NCI-H345 (cell line): ENCODE measurements at regions not wholly inside any gene's neighbourhood (a gene's known extent, or its start where the extent isn't known, plus 50 kb on each side); places are given as distances from the start of the nearest gene placed in this dataset.

Experiments
- DNase-seq: peaks from one replicate; lab custom pipeline; 2025; lab: John Stamatoyannopoulos, UW

- DNase-seq = no peak
These were observed 246.7 kb upstream of the EPHA4 start for GRCh38 chr2:221818616-221819320.

DNA sequence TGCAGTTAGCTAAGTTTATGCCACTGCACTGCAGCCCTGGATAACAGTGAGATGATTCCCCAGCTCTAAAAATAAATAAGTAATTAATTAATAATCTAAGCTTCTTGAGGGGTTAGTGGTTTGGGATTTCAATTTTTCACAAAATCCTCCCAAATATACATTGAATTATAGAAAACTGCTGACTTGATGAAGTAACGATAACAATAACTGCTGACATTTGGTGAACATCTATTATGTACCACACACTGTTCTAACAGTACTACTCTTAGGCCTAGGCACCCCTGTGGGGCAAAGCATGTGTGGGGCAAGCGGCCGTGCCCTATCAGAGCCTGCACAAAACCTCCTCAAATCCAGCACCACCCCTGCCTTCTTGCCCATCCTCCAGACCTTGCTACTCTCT, 245.8 kb upstream of the EPHA4 start:
- DNase-seq = no peak

- DNase-seq = no peak
These were observed 244.9 kb upstream of the EPHA4 start for GRCh38 chr2:221817052-221817451.

DNA sequence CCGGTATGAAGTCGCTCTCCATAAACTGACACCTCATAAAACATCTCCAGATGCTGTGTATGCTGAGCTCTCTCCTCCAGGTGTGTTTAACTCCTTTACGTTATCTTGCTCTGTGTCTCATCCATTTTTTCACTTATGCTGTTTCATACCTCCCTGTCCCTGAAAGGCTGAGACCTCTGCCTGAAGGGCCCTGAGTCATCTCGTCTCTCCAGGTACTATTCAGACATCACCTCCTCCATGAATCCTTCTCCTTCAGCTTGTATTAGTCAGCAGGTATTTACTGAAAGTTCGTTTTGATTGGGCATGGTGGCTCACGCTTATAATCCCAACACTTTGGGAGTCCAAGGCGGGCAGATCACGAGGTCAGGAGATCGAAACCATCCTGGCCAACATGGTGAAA, 244.5 kb upstream of the EPHA4 start:
- no peak for DNase-seq

DNA sequence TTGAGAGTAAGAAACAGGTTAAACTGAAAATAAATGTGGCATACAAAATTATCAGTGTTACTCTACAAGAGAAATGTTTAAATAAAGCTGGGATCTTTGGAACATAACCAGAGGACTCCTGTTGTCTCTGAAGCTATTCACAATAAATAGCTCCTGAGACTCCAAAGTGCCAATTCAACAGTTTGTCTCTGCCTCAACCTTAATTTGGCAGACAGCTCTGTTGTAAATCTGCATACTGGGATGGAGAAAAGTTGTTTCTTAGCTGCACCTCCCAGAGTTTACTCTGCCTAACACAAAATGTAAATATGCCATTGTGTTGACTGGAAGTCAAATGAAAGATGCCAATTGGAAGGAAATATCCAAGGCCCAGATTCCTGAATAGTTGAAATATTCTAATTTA, 238.5 kb upstream of the EPHA4 start:
- DNase-seq = no peak

GRCh38 chr2:221810245-221810644, 238.1 kb upstream of the EPHA4 start:
- no peak for DNase-seq

DNA sequence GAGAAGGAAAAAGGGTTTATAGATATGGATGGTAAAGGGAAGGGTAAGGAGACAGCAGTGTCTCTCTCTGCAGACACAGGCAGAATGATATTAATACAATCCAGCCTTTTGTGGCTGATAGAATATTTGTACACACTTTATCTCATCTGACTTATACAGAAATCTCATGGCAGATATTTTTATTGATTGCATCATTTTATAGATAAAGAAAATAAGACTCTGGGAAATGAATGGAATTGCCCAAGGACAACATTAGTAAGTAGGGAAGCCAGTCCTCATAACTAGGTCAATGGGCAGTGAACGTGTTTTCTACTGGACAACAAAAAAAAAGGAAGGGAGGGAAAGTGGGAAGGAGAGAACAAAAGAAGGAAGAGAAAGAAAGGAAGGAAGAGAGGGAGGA, 236.4 kb upstream of the EPHA4 start:
- no peak for DNase-seq

- DNase-seq = no peak
These were observed 235.6 kb upstream of the EPHA4 start for GRCh38 chr2:221807706-221808105.

DNA sequence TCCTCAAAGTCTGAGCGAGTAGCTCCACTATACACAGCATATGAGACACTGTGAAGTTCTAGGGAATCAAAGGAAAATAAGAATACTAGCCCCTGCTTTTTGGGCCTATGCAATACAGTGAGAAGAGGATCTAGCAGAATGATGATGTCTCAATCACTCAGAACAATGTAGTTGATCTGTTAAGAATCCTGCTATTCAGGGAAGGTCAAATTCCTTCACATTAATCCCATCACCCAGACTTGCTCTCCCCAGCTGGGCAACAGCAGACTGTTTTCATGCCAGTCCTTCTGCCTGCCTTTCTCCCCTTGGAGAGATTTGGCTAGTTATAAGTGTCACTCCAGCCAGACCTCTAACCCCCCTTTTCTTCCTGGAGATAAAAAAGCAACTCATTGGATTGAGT, 230.0 kb upstream of the EPHA4 start:
- DNase-seq = no peak

DNA sequence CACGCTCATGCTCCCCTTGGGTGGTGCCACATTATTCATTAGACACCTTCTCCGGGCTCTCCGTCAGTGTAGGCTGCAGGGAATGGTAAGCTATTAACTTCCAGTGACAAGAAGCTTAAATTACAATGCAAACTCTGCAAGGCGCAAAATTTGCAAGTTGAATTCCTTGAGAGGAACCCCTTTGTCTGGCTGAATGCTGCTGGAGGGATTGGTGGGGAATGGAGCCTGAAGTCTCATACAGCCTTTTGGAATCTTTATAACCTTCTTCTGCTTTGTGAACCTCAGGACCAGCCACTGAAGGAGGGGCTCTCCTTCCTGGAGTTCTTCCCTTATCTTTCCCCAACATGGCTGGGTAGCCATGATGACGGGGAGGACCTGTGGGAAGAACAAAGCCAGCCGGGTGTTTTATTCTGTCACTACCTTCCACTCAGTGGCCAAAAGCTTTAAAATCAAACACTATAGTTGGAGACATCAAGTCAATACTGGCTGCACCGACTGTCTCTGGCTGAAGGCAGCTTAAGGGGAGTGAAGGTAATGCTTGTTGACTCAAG, 220.9 kb upstream of the EPHA4 start:
- no peak for DNase-seq

- DNase-seq = no peak
These were observed 219.7 kb upstream of the EPHA4 start for GRCh38 chr2:221791844-221792243.

DNA sequence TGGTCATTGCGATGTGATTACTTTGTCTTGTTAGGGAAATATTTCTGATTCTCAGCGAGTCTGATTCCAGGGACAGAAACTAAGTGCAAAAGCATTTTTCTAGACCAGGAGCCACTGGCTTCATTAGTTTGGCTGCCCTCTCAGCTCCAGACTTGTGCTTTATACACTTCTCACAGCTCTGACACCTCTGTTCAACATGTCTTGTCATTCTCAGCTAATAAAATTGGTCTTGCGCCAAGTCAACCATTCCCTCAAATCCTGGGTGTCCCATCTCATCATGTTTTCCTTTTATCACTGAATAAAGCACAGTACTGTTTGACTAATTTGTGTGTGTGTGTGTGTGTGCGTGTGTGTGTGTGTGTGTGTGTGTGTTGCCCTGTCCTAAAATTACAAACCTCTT, 215.5 kb upstream of the EPHA4 start:
- DNase-seq = no peak

- no peak for DNase-seq
These were observed 214.3 kb upstream of the EPHA4 start for GRCh38 chr2:221786297-221786926.

DNA sequence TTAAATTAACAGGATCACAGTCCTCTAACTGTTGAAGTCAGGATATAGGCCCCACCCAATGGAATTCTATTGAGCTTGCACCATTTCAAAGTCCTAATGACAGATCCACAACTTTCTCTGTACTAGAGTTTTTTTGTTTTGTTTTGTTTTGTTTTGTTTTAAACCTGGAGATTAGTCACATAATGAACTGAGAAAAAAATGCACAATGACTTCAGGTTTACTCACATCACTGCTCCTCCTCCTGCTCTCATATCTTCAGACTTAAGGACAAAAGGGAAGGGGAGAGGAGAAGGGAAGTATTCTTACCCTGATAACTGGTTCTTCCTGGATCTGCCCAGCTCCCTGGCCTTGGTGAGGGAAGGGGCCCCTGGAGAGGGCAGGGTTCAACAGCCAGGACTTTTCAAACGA, 208.2 kb upstream of the EPHA4 start:
- no peak for DNase-seq

GRCh38 chr2:221779614-221780067, 207.5 kb upstream of the EPHA4 start:
- no peak for DNase-seq

- DNase-seq = no peak
These were observed 205.9 kb upstream of the EPHA4 start for GRCh38 chr2:221778025-221778424.

GRCh38 chr2:221777119-221777518, 205.0 kb upstream of the EPHA4 start:
- no peak for DNase-seq

- DNase-seq = no peak
These were observed 203.0 kb upstream of the EPHA4 start for GRCh38 chr2:221775096-221775495.

DNA sequence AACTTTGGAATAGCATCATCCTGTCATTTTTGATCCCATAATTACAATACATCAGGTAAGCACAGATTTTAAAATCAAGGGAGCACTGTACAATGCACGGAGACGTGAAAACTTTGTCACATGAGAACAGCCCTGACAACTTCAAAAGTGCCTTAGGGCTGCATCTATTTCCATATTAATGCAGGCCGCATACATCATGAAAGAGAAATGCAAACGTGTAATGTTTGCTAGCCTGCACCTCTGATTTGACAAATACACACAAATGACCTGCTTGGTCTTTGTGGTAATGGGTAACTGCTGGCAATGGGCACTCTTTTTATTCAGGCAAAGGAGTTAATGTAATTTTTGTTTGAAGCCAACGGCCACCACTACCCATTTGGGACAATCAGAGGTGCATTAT, 202.0 kb upstream of the EPHA4 start:
- no peak for DNase-seq

DNA sequence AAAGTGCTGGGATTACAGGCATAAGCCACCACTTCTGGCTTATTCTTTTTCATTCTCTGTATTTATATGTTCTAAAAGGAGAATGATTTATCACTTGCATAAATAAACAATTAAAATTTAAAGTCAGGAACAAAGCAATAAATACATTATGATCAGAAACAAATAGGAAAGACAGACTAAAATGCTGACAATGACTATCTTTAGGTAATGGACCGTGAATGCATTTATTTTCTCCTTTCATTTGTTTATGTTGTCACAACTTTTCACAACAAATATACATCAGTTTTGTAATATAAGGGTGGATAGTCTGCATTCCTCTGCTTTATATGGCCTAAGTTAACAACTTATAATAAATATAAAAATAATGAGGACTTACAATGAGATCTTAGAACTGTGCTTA, 199.2 kb upstream of the EPHA4 start:
- no peak for DNase-seq

- DNase-seq = no peak
These were observed 195.3 kb upstream of the EPHA4 start for GRCh38 chr2:221767106-221768012.

DNA sequence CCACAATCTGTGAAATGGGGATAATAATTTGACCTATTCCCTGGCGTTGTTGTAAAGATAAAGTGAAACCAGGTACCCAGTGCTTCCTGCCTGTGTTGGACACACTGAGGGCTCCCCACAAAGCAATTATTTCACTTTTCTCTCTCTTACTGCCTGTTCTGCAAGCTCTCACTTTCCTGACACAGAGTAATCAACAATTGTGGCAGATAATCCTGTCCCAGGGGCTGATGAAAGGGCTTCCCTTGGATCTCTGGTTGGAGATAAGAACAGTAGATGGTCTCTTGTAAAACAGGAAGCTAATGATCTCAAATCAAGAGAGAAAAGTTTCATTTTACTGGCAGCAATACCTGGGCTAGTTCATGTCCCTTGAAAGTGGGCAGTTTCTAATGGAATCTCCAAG, 190.4 kb upstream of the EPHA4 start:
- no peak for DNase-seq

- no peak for DNase-seq
These were observed 189.2 kb upstream of the EPHA4 start for GRCh38 chr2:221761260-221761659.
